Stromal cell of bone marrow (primary cell): ENCODE measurements at regions not wholly inside any gene's neighbourhood (a gene's known extent, or its start where the extent isn't known, plus 50 kb on each side); places are given as distances from the start of the nearest gene placed in this dataset.

ENCODE experiments used
- DNase-seq: peaks from one replicate; pipeline ENCODE4 v3.0.0-alpha.2; 2012; ENCODE audit warnings: low read depth

DNA sequence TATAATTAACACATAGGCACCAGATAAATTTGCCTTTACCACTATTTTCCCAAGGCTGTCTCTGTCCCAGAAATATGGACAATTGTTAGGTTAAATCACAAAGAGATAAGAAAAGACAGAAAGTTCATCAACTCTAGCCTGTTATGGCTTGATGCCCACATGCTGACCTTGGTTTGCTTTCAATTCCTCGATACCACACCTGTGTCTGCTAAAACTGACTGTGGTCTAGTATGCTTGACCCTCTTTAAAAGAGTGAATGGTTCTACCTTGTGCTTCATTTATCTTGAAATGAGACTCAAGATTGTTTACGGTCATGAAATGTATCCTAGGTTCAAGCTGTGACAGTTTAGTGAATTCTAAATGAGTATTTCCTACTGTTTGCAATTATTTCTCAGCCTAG, 909.0 kb upstream of the LRRTM1 start:
- DNase-seq = no peak

DNA sequence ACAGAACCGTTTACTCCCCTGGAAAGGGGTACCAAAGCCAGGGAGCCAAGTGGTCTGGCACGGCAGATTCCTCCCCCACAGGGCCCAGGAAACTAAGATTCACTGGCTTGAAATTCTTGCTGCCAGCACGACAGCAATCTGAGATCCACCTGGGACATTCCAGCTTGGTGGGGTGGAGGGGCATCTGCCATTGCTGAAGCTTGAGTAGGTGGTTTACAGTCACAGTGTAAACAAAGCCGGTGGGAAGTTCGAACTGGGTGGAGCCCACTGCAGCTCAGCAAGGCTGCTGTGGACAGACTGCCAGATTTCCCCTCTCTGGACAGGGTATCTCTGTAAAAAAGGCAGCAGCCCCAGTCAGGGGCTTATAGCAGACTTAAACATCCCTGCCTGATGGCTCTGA, 901.7 kb upstream of the LRRTM1 start:
- no peak for DNase-seq

- no peak for DNase-seq
Measured at GRCh38 chr2:81196933-81197628, 892.5 kb upstream of the LRRTM1 start.

DNA sequence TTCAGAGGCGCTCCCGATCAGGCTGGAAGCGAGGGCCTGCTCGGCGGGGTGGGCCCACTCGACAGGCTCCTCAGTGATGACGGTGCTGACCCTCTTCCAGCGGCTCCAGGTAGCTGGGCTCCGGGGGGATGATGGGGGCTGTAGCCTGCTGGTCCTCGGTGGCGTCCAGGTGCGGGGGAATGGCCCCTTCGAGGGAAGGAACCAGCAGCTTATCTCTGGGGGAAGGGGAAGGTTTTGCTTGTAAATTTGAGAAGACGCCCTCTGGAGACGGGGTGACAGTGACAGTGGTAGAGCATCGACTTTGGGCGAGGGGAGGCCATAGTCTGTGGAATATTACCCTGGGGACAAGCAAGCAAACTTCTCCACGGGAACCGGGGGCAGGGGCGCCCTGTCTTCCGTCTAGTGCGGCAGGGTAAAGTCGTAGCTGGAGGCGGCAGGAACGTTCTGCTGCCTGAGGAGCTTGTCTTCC, 891.9 kb upstream of the LRRTM1 start:
- DNase-seq = no peak

GRCh38 chr2:81195774-81196382, 891.3 kb upstream of the LRRTM1 start:
- DNase-seq = no peak

GRCh38 chr2:81195017-81195773, 890.6 kb upstream of the LRRTM1 start:
- DNase-seq = no peak

GRCh38 chr2:81194581-81194980, 890.0 kb upstream of the LRRTM1 start:
- no peak for DNase-seq

GRCh38 chr2:81194176-81194575, 889.6 kb upstream of the LRRTM1 start:
- DNase-seq = no peak

DNA sequence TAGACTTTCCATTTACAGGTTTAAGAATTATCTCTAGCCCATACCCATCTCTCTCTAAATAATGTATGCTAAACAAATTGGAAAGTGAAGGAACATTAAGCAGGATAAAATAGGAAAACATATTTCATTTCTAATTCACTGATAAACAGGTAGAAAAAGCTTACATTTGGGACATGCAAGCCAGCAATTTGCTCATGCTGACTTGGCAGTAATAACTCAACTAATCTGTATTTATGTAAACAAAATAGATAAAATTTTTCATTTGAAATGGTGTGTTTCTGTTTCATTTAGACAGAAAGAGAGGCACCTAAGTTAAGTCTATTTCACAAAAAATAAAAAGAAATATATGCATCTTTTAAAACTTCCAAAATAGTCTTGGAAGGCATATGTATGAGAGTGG, 877.3 kb upstream of the LRRTM1 start:
- DNase-seq = no peak

- no peak for DNase-seq
Measured at GRCh38 chr2:81171447-81171846, 866.9 kb upstream of the LRRTM1 start.

- no peak for DNase-seq
Measured at GRCh38 chr2:81163583-81163982, 859.0 kb upstream of the LRRTM1 start.

- no peak for DNase-seq
Measured at GRCh38 chr2:81158505-81158904, 854.0 kb upstream of the LRRTM1 start.

DNA sequence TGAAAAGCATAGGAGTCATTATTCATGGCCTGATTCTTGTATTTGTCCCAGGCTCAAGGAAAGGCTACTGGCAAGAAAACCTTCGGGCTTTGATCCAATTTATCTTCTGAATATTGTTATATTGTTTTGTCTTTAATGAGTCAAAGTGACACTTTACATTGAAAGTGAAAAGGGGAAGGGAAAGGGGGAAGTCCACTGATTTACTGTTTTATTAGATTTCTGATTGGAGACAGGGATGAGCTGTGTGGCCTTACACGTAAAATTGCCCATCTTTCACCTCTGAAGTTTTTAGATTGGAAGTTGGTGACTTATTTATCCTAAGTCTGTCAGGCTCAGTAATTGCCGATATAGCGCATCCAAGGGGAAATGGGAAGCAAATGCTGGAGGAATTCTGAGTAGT, 843.8 kb upstream of the LRRTM1 start:
- DNase-seq = no peak

GRCh38 chr2:81136296-81136695, 831.7 kb upstream of the LRRTM1 start:
- no peak for DNase-seq

- DNase-seq = no peak
Measured at GRCh38 chr2:81097361-81097760, 792.8 kb upstream of the LRRTM1 start.

- no peak for DNase-seq
Measured at GRCh38 chr2:81093031-81093430, 788.5 kb upstream of the LRRTM1 start.

DNA sequence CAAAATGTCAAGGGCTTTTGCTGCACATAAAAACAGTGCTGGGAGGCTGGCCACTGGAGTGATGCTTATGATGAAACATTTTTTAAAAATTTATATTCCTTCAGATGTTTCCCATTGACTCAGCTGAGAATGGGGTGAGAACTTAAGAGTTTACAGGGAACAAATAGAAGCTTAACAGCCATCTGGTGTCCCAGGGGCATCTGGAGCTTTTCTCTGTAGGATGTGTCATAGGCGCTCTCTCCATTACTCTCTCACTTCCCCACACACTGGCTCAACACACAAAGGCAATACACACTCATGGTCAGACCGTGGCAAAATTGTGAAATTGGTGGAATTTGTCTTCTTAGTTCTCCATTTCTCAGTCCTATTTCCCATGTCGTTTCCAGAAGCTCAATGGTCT, 783.1 kb upstream of the LRRTM1 start:
- DNase-seq = no peak

DNA sequence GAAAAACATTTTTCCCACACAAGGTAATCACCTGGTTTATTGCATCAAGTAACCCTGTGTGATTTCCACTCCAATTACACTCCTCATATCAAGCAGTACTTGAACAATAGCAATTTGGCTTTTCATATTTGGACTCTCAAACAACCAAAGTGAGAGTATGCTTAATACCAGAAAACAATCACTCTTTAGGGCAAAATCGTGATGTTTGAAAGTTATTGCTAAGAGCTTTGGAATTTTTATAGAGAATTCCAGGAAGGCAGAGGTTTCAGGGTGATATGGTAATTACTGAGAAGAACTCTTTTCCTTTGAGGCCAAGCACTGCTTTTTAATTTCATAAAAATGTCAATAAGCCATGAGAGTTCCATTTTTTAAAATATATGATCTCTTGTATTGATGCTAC, 779.5 kb upstream of the LRRTM1 start:
- DNase-seq = no peak

DNA sequence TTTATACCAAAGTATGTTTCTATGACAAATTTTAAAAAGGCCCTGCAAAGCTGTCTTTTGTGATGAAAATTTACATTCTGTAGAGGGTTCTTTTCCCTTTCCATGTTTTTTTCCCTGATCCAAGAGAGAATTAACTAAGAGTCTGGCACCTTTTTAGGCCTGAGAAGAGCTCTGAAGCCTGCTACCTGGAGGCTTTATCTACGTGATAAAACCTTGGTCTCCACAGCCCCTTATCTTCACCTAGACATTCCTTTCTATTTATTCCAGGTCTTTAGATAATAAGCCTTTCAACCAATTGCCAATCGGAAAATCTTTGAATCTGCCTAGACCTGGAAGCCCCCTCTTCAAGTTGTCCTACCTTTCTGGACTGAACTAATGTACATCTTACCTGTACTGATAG, 774.1 kb upstream of the LRRTM1 start:
- no peak for DNase-seq

DNA sequence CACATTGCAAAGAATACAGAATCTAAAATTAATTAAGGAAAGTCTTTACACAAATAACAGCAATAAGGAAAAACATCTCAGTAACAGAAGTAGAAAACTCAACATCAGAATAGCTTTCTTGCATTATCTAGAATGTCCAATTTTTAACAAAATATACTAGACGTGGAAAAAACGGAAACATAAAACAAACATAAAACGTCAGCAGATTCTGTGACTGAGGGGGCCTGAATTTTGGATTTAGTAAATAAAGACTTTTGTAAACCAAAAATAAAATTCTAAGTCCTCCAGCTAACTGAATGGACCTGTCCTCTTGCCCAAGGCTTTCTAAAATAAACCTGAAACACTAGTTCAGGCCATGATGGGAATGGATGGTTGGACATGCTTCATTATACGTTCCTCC, 773.5 kb upstream of the LRRTM1 start:
- DNase-seq = no peak

GRCh38 chr2:81077396-81077795, 772.8 kb upstream of the LRRTM1 start:
- no peak for DNase-seq

DNA sequence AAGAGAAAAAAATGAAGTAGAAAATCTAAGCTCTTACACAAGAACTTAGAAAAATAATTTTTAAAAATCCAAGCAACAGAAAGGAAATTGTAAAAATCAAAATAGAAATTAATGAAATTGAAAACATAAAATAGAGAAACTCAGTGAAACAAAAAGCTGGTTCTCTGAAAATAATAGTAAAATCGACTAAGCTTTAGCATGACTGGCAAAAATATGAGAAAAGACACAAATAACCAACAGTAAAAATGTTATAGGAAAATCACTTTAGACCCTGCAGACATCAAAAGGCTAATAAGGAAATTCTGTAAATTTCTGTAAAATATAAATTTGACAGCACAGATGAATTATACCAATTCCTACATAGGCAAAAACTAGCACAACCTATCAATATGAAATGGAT, 768.9 kb upstream of the LRRTM1 start:
- DNase-seq = no peak

- no peak for DNase-seq
Measured at GRCh38 chr2:81068144-81068543, 763.6 kb upstream of the LRRTM1 start.
